Endothelial cell of umbilical vein (primary cell): ENCODE measurements at regions not wholly inside any gene's neighbourhood (a gene's known extent, or its start where the extent isn't known, plus 50 kb on each side); places are given as distances from the start of the nearest gene placed in this dataset.

Experiments used
- BruUV-seq: library from RNA; stranded (reverse); fragments of 400-500 nt; replicated peaks from 2 replicates; lab custom pipeline; 2021; lab: Mats Ljungman, UMichigan
- CTCF ChIA-PET: fragments of 300-600, 350-600 bp; sonication (Branson Sonifier 250); formaldehyde crosslinking; loops from one replicate; lab custom pipeline; 2021; ENCODE audit warnings: antibody characterized with exemption, inconsistent platforms; lab: Charles Lee
- POLR2A ChIA-PET: fragments of 300-600, 350-600 bp; sonication (Branson Sonifier 250); formaldehyde crosslinking; loops from one replicate; lab custom pipeline; 2021; ENCODE audit warnings: antibody characterized with exemption, inconsistent platforms; lab: Charles Lee
- DNase-seq: peaks from one replicate; pipeline ENCODE4 v3.0.0-alpha.2; 2011; ENCODE audit warnings: low read depth, low spot score
- FAIRE-seq: peaks from 2 replicates; lab custom pipeline; 2011; peaks lifted over from hg19 to GRCh38; lab: Jason Lieb, UNC
- H2AFZ ChIP-seq: 2 replicates; pipeline ENCODE4 v1.6.0; 2012; ENCODE audit warnings: low read depth, low read length, control low read depth, inconsistent platforms
- H3K27ac ChIP-seq: 2 replicates; pipeline ENCODE4 v1.5.1; 2011; ENCODE audit warnings: low read depth, mild to moderate bottlenecking, control low read depth, low read length, moderate library complexity; ENCODE audit not compliant: insufficient read depth
- H3K27me3 ChIP-seq, 2 experiments: 2 replicates each; pipeline versions ENCODE4 v1.6.0 to v1.6.1; 2011; ENCODE audit warnings: low read length in 2 of 2, mixed read lengths in 1 of 2; ENCODE audit not compliant: control insufficient read depth in 2 of 2, insufficient read depth in 2 of 2
- H3K36me3 ChIP-seq, 2 experiments: 2 replicates in 1 of 2; 3 replicates in 1 of 2; pipeline ENCODE4 v1.5.1; 2011; ENCODE audit warnings: low read length in 2 of 2, mild to moderate bottlenecking in 1 of 2, moderate library complexity in 1 of 2; ENCODE audit not compliant: control insufficient read depth in 2 of 2, insufficient read depth in 2 of 2; ENCODE audit errors: extremely low read depth in 1 of 2
- H3K4me1 ChIP-seq: 3 replicates; pipeline ENCODE4 v1.5.1; 2011; ENCODE audit warnings: mild to moderate bottlenecking, low read length; ENCODE audit not compliant: control insufficient read depth, insufficient read depth; ENCODE audit errors: extremely low read depth
- H3K4me2 ChIP-seq: 2 replicates; pipeline ENCODE4 v1.6.1; 2011; ENCODE audit warnings: low read length, control low read depth, mixed read lengths; ENCODE audit not compliant: insufficient read depth
- H3K4me3 ChIP-seq, 3 experiments: fragments of 200-600 bp in 1 of 3; sonication (generic), shearing (Covaris generic) in 1 of 3; replicated peaks in 1 of 3; 2 replicates each; pipeline ENCODE4 v1.5.1; 2011 to 2016; ENCODE audit warnings: control low read depth in 3 of 3, low read length in 3 of 3, mild to moderate bottlenecking in 2 of 3, inconsistent platforms in 1 of 3, low read depth in 1 of 3, moderate library complexity in 1 of 3; ENCODE audit not compliant: insufficient read depth in 1 of 3
- H3K79me2 ChIP-seq: 2 replicates; pipeline ENCODE4 v1.6.0; 2012; ENCODE audit warnings: low read length, inconsistent platforms; ENCODE audit not compliant: control insufficient read depth, insufficient read depth
- H3K9ac ChIP-seq: replicated peaks from 2 replicates; pipeline ENCODE3; 2011; ENCODE audit warnings: low read length, control low read depth; ENCODE audit not compliant: insufficient read depth; ENCODE audit errors: extremely low read depth
- H3K9me1 ChIP-seq: replicated peaks from 3 replicates; pipeline ENCODE4 v1.6.0; 2011; ENCODE audit warnings: mild to moderate bottlenecking, low read length; ENCODE audit not compliant: control insufficient read depth, insufficient read depth; ENCODE audit errors: extremely low read depth
- H3K9me3 ChIP-seq: replicated peaks from 2 replicates; pipeline ENCODE4 v1.5.1; 2012; ENCODE audit warnings: low read length, inconsistent platforms; ENCODE audit not compliant: control insufficient read depth, insufficient read depth
- H4K20me1 ChIP-seq: replicated peaks from 2 replicates; pipeline ENCODE3; 2011; ENCODE audit warnings: mild to moderate bottlenecking, low read length; ENCODE audit not compliant: control insufficient read depth, insufficient read depth; ENCODE audit errors: extremely low read depth
- CTCF ChIP-seq, 2 donors: IDR thresholded peaks; 1 replicate in 1 of 2; 2 replicates in 1 of 2; pipeline ENCODE4 v1.5.1; 2011; ENCODE audit warnings: low read length in 2 of 2, mild to moderate bottlenecking in 2 of 2, moderate library complexity in 2 of 2, control low read depth in 1 of 2, inconsistent platforms in 1 of 2, low read depth in 1 of 2; ENCODE audit not compliant: insufficient read depth in 1 of 2; ENCODE audit errors: extremely low read depth in 1 of 2
- EZH2 ChIP-seq: IDR thresholded peaks from 2 replicates; pipeline ENCODE4 v1.6.1; 2012; ENCODE audit warnings: borderline replicate concordance, low read depth, mild to moderate bottlenecking, moderate library complexity, low read length, inconsistent platforms; ENCODE audit not compliant: severe bottlenecking
- FOS ChIP-seq: IDR thresholded peaks from 2 replicates; pipeline ENCODE4 v1.6.1; 2011; ENCODE audit warnings: mild to moderate bottlenecking, low read length, moderate library complexity, borderline replicate concordance; ENCODE audit not compliant: insufficient read depth
- GATA2 ChIP-seq: IDR thresholded peaks from 2 replicates; pipeline ENCODE4 v1.7.0; 2011; ENCODE audit warnings: low read depth, mild to moderate bottlenecking, moderate library complexity, mixed read lengths, low read length; ENCODE audit not compliant: insufficient read length, insufficient read depth
- JUN ChIP-seq: IDR thresholded peaks from 2 replicates; pipeline ENCODE4 v1.6.1; 2011; ENCODE audit warnings: borderline replicate concordance, low read depth; ENCODE audit not compliant: insufficient read length, insufficient read depth
- MAX ChIP-seq: IDR thresholded peaks from 2 replicates; pipeline ENCODE4 v1.6.1; 2011; ENCODE audit not compliant: insufficient read depth, insufficient read length
- MYC ChIP-seq: IDR thresholded peaks from one replicate; pipeline ENCODE4 v1.6.1; 2011; ENCODE audit warnings: mild to moderate bottlenecking, low read depth, low read length
- POLR2A ChIP-seq: IDR thresholded peaks from 2 replicates; pipeline ENCODE4 v1.6.1; 2012; ENCODE audit warnings: low read depth, mild to moderate bottlenecking, control low read depth, low read length
- POLR2AphosphoS5 ChIP-seq: IDR thresholded peaks from 2 replicates; pipeline ENCODE4 v1.6.1; 2012; ENCODE audit warnings: low read depth, mild to moderate bottlenecking, control low read depth, low read length, moderate library complexity; ENCODE audit not compliant: insufficient read depth
- dilution Hi-C: fragments of 300-500 bp; cut with MboI; formaldehyde crosslinking; loops from one replicate; pipeline ENCODE4 v1.15.0; 2019; ENCODE audit warnings: low sequenced_read_pairs; ENCODE audit not compliant: extremely low pct_ligation_motif_present
- intact Hi-C: fragments of 100-400 bp; cut with micrococcal nuclease; formaldehyde crosslinking; loops from one replicate; pipeline ENCODE4 v1.10.0; 2022

- CTCF ChIA-PET: interaction anchor here (1.0 to 2.6 kb wide), 14 partner anchors 10 to 128 kb away, joined by 3 to 21 read pairs (median 7); no protein-coding TSS in a partner anchor
- TF ChIP-seq GATA2 (peak; percentile 58), MAX (no peak), FOS (peak; percentile 98), POLR2A (no peak), POLR2AphosphoS5 (peak; percentile 77), JUN (peak; percentile 81)
Observed at GRCh38 chr2:176582990-176583481, 313.8 kb downstream of the MTX2 start.

GRCh38 chr2:176583607-176584006 lies 314.4 kb downstream of the MTX2 start:
- Histone ChIP-seq H4K20me1 (no peaks in the 10 kb centered on the region), H2AFZ (no peak overlapping the region), H3K36me3 (no peaks in the 10 kb centered on the region), H3K4me3 (peak overlapping the region in 1 of 3 experiments; percentile 35), H3K4me1 (peaks cover 30% of the 10 kb centered on the region), H3K9ac (peak overlapping the region; percentile 81), H3K9me1 (no peaks in the 10 kb centered on the region), H3K27me3 (no peaks in the 10 kb centered on the region), H3K27ac (peak overlapping the region; percentile 91), H3K79me2 (no peaks in the 10 kb centered on the region), H3K9me3 (no peaks in the 10 kb centered on the region), H3K4me2 (peak overlapping the region; percentile 93)
- intact Hi-C loops: loop anchor here (1.0 to 2.0 kb wide), 5 partner anchors 17 to 443 kb away; no protein-coding TSS in a partner anchor
- peak; percentile 57 for TF ChIP-seq FOS
- peak; percentile 98 for TF ChIP-seq GATA2
- no peak for TF ChIP-seq CTCF (IDR thresholded peaks at IDR 0.05; ENCODE audit: extremely low read depth in 1 of 2, insufficient read depth in 1 of 2, low read depth in 1 of 2, low read length in 2 of 2)
- TF ChIP-seq MYC: no peak
- TF ChIP-seq MAX: no peak
- peak; percentile 27 for TF ChIP-seq POLR2A
- no peak for TF ChIP-seq EZH2
- peak; percentile 7 for TF ChIP-seq JUN
- peak; percentile 80 for TF ChIP-seq POLR2AphosphoS5
- peak; percentile 96 for DNase-seq
- CTCF ChIA-PET: interaction anchor here (1.0 to 2.6 kb wide), 13 partner anchors 10 to 129 kb away, joined by 3 to 21 read pairs (median 7); no protein-coding TSS in a partner anchor
- TSS peak; percentile 24 for BruUV-seq
- peak; percentile 95 for FAIRE-seq
- POLR2A ChIA-PET: interaction anchor here (0.9 to 1.5 kb wide), 2 partner anchors 18 to 54 kb away, joined by 3 to 4 read pairs; no protein-coding TSS in a partner anchor
- dilution Hi-C loops: no loop called here

More at GRCh38 chr2:176582990-176583481, 313.8 kb downstream of the MTX2 start:
- intact Hi-C loops: loop anchor here (1.0 to 2.0 kb wide), 5 partner anchors 17 to 443 kb away; no protein-coding TSS in a partner anchor
- H3K4me1 ChIP-seq: peaks cover 30% of the 10 kb centered on the region
- POLR2A ChIA-PET: interaction anchor here (0.5 to 1.5 kb wide), 3 partner anchors 17 to 59 kb away, joined by 3 to 5 read pairs (median 4); no protein-coding TSS in a partner anchor
- no peaks in the 10 kb centered on the region for H3K79me2 ChIP-seq
- H3K9ac ChIP-seq: peak overlapping the region; percentile 81
- H4K20me1 ChIP-seq: no peaks in the 10 kb centered on the region
- peak overlapping the region; percentile 93 for H3K4me2 ChIP-seq
- H3K27ac ChIP-seq: peak overlapping the region; percentile 91
- H3K9me3 ChIP-seq: no peaks in the 10 kb centered on the region
- H3K4me3 ChIP-seq: peak overlapping the region in 2 of 3 experiments; percentile 13 to 35
- no peak overlapping the region for H2AFZ ChIP-seq
- FAIRE-seq (peak; percentile 94), DNase-seq (peak; percentile 92)
- no peaks in the 10 kb centered on the region for H3K36me3 ChIP-seq
- dilution Hi-C loops: no loop called here
- TSS peak; percentile 99 for BruUV-seq
- H3K9me1 ChIP-seq: no peaks in the 10 kb centered on the region
- H3K27me3 ChIP-seq: no peaks in the 10 kb centered on the region
